A549 (cell line): ENCODE measurements at regions not wholly inside any gene's neighbourhood (a gene's known extent, or its start where the extent isn't known, plus 50 kb on each side); places are given as distances from the start of the nearest gene placed in this dataset.

ENCODE experiments used
- POLR2A ChIP-seq: IDR thresholded peaks from 2 replicates; pipeline ENCODE4 v1.6.1; 2012; ENCODE audit warnings: mild to moderate bottlenecking, low read length
- RNF2 ChIP-seq: fragments of 200-600 bp; sonication (generic); IDR thresholded peaks from 2 replicates; pipeline ENCODE4 v1.6.1; 2016; ENCODE audit warnings: low read depth, mild to moderate bottlenecking, antibody characterized with exemption, moderate library complexity, borderline replicate concordance
- SREBF2 ChIP-seq: fragments of 450-650 bp; IDR thresholded peaks from 2 replicates; pipeline ENCODE4 v1.6.1; 2014; ENCODE audit warnings: mild to moderate bottlenecking, moderate library complexity

DNA sequence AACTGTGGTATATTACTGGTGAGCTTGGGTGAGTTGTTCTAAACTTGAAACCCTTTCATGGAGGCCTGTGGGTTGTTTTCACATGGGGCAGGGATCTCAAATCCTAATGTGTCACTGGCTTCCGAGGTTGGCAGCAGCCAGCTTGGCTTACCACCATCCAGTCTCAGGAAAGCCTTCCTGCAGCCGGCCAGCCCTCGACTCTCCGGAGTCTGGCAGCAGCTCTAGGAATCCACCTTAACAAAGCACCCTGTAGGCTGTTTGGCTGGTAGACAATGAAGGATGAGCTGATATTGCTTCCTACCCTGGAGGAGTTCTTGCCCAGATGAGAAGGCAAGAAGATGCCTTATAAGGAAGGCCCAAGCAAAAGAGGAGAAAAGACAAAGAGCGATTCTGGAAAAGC is 188.3 kb downstream of the KLF12 start:
- TF ChIP-seq POLR2A = no peak
- no peak for TF ChIP-seq RNF2
- no peak for TF ChIP-seq SREBF2
